HCT116 (cell line): ENCODE measurements at regions not wholly inside any gene's neighbourhood (a gene's known extent, or its start where the extent isn't known, plus 50 kb on each side); places are given as distances from the start of the nearest gene placed in this dataset.

Experiments
- CEBPB ChIP-seq: IDR thresholded peaks from 2 replicates; pipeline ENCODE4 v1.6.1; 2012; ENCODE audit warnings: low read depth
- CTCF ChIP-seq, 3 experiments: fragments of 200-600 bp in 1 of 3; sonication (generic) in 1 of 3; IDR thresholded peaks in 2 of 3; conservative IDR thresholded peaks in 1 of 3; 2 replicates each; pipeline ENCODE4 v1.5.1; 2012 to 2017; ENCODE audit warnings: low read depth in 2 of 3, low read length in 2 of 3, antibody characterized with exemption in 1 of 3, borderline replicate concordance in 1 of 3, control low read depth in 1 of 3, mild to moderate bottlenecking in 1 of 3, mixed read lengths in 1 of 3, mixed run types in 1 of 3, moderate library complexity in 1 of 3; ENCODE audit not compliant: insufficient read depth in 1 of 3
- POLR2A ChIP-seq: IDR thresholded peaks from 2 replicates; pipeline ENCODE4 v1.7.0; 2011; ENCODE audit warnings: borderline replicate concordance; ENCODE audit not compliant: insufficient read depth, insufficient read length; ENCODE audit errors: extremely low read depth
- SP1 ChIP-seq: IDR thresholded peaks from 2 replicates; pipeline ENCODE4 v1.6.1; 2012; ENCODE audit warnings: low read depth
- ZFX ChIP-seq: fragments of 450-650 bp; IDR thresholded peaks from 2 replicates; pipeline ENCODE4 v1.6.1; 2017

DNA sequence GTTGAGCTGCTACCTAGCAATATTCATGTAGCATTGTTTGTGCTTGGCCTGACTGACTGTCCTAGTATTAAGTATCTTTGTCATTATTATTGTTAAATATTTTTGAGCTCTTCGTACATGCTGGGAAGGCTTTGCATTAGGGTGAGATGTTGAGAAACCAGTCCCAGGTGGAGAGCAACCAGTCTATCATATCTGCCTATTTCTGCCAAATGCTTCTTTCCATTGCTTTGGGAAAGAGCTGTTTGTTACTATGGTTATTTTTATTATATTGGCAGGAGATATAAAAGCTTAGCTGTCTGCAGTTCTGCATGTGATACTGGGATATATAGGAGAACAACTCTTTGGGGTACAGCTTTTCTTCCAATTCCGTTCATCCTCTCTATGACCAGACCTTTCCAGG is 85.1 kb downstream of the CLDN17 start:
- TF ChIP-seq CTCF (IDR thresholded peaks at IDR 0.05 in 2 of 3, conservative IDR thresholded peaks at IDR 0.05 in 1 of 3; ENCODE audit: borderline replicate concordance in 1 of 3, insufficient read depth in 1 of 3, low read depth in 2 of 3, low read length in 2 of 3), result no peak
- TF ChIP-seq ZFX, result no peak
- TF ChIP-seq POLR2A, result no peak
- TF ChIP-seq SP1, result no peak
- no peak for TF ChIP-seq CEBPB
